Osteoblast (primary cell): ENCODE measurements at regions not wholly inside any gene's neighbourhood (a gene's known extent, or its start where the extent isn't known, plus 50 kb on each side); places are given as distances from the start of the nearest gene placed in this dataset.

Experiments used
- DNase-seq: peaks from one replicate; pipeline ENCODE4 v3.0.0; 2011; ENCODE audit warnings: low spot score, mixed read lengths; ENCODE audit not compliant: insufficient read length; ENCODE audit errors: missing footprints
- H2AFZ ChIP-seq: 2 replicates; pipeline ENCODE4 v1.6.0; 2011; ENCODE audit warnings: mild to moderate bottlenecking, low read length
- H3K27ac ChIP-seq: 2 replicates; pipeline ENCODE4 v1.5.1; 2011; ENCODE audit warnings: mild to moderate bottlenecking, low read depth, low read length, moderate library complexity
- H3K27me3 ChIP-seq: 2 replicates; pipeline ENCODE4 v1.6.0; 2012; ENCODE audit warnings: mild to moderate bottlenecking, control low read depth, inconsistent platforms, low read length, moderate library complexity; ENCODE audit not compliant: insufficient read depth
- H3K36me3 ChIP-seq: 2 replicates; pipeline ENCODE4 v1.5.1; 2011; ENCODE audit warnings: mild to moderate bottlenecking, low read length, control low read depth, moderate library complexity; ENCODE audit not compliant: insufficient read depth
- H3K4me1 ChIP-seq: 2 replicates; pipeline ENCODE4 v1.5.1; 2011; ENCODE audit warnings: mild to moderate bottlenecking, low read length, control low read depth, moderate library complexity; ENCODE audit not compliant: insufficient read depth
- H3K4me2 ChIP-seq: 2 replicates; pipeline ENCODE4 v1.6.0; 2011; ENCODE audit warnings: mild to moderate bottlenecking, low read length; ENCODE audit not compliant: insufficient read depth
- H3K4me3 ChIP-seq: fragments of 200-600 bp; sonication (generic); 3 replicates; pipeline ENCODE4 v1.5.1; 2012; ENCODE audit warnings: mild to moderate bottlenecking, low read length, inconsistent platforms; ENCODE audit not compliant: insufficient read depth
- H3K79me2 ChIP-seq: 2 replicates; pipeline ENCODE4 v1.6.0; 2012; ENCODE audit warnings: mild to moderate bottlenecking, low read length, control low read depth, inconsistent platforms; ENCODE audit not compliant: insufficient read depth
- H3K9me3 ChIP-seq: 2 replicates; pipeline ENCODE4 v1.5.1; 2011; ENCODE audit warnings: low read depth, low read length, control low read depth
- H4K20me1 ChIP-seq: 2 replicates; pipeline ENCODE4 v1.6.0; 2012; ENCODE audit warnings: mild to moderate bottlenecking, low read length, control low read depth; ENCODE audit not compliant: insufficient read depth
- CTCF ChIP-seq: IDR thresholded peaks from 2 replicates; pipeline ENCODE4 v1.5.1; 2011; ENCODE audit warnings: mild to moderate bottlenecking, low read depth, low read length, moderate library complexity; ENCODE audit errors: extremely low read depth

- H2AFZ ChIP-seq = no peak overlapping the region
These were observed 54.5 kb upstream of the KCNMB1 start for GRCh38 chr5:170443624-170444023.

GRCh38 chr5:170442921-170443320, 53.8 kb upstream of the KCNMB1 start:
- no peaks in the 10 kb centered on the region for H3K36me3 ChIP-seq
- H3K79me2 ChIP-seq = no peaks in the 10 kb centered on the region
- DNase-seq = no peak
- H3K4me1 ChIP-seq = no peaks in the 10 kb centered on the region
- H3K4me3 ChIP-seq = no peak overlapping the region
- H2AFZ ChIP-seq = no peak overlapping the region
- TF ChIP-seq CTCF = no peak
- H3K9me3 ChIP-seq = no peaks in the 10 kb centered on the region
- no peaks in the 10 kb centered on the region for H3K27me3 ChIP-seq
- H3K27ac ChIP-seq = no peak overlapping the region
- no peaks in the 10 kb centered on the region for H4K20me1 ChIP-seq
- H3K4me2 ChIP-seq = no peak overlapping the region

More at GRCh38 chr5:170443624-170444023, 54.5 kb upstream of the KCNMB1 start:
- Histone ChIP-seq H3K79me2 (no peaks in the 10 kb centered on the region), H3K27me3 (no peaks in the 10 kb centered on the region), H3K4me1 (no peaks in the 10 kb centered on the region), H3K27ac (no peak overlapping the region), H3K9me3 (no peaks in the 10 kb centered on the region), H4K20me1 (no peaks in the 10 kb centered on the region), H3K4me3 (no peak overlapping the region), H3K4me2 (no peak overlapping the region), H3K36me3 (no peaks in the 10 kb centered on the region)
- DNase-seq = no peak
- no peak for TF ChIP-seq CTCF

GRCh38 chr5:170442391-170442790, 53.2 kb upstream of the KCNMB1 start:
- Histone ChIP-seq H3K27ac (no peak overlapping the region), H2AFZ (no peak overlapping the region), H3K4me3 (no peak overlapping the region), H3K36me3 (no peaks in the 10 kb centered on the region), H3K9me3 (no peaks in the 10 kb centered on the region), H3K27me3 (no peaks in the 10 kb centered on the region), H4K20me1 (no peaks in the 10 kb centered on the region), H3K79me2 (no peaks in the 10 kb centered on the region), H3K4me1 (no peaks in the 10 kb centered on the region), H3K4me2 (no peak overlapping the region)
- no peak for DNase-seq
- TF ChIP-seq CTCF = no peak

GRCh38 chr5:170441393-170441784, 52.2 kb upstream of the KCNMB1 start:
- Histone ChIP-seq H4K20me1 (no peaks in the 10 kb centered on the region), H3K9me3 (no peaks in the 10 kb centered on the region), H3K27me3 (no peaks in the 10 kb centered on the region), H3K36me3 (no peaks in the 10 kb centered on the region), H3K4me1 (no peaks in the 10 kb centered on the region), H2AFZ (no peak overlapping the region), H3K4me3 (no peak overlapping the region), H3K79me2 (no peaks in the 10 kb centered on the region), H3K27ac (no peak overlapping the region), H3K4me2 (no peak overlapping the region)
- TF ChIP-seq CTCF = no peak
- DNase-seq = no peak
